ENCODE measurements at regions not wholly inside any gene's neighbourhood (a gene's known extent, or its start where the extent isn't known, plus 50 kb on each side); places are given as distances from the start of the nearest gene placed in this dataset.

- BruUV-seq (replicated peaks), result no TSS peak
- H3K9ac ChIP-seq (ENCODE audit: low read depth, low read length), result no peak overlapping the region
- H4K20me1 ChIP-seq (ENCODE audit: insufficient read depth, low read length), result no peaks in the 10 kb centered on the region
- no peak overlapping the region for H2BK15ac ChIP-seq (ENCODE audit: low read depth, low read length)
- no peak overlapping the region for H3K14ac ChIP-seq (replicated peaks; ENCODE audit: low read depth, low read length)
- H2AK5ac ChIP-seq (ENCODE audit: low read depth, low read length), result no peak overlapping the region
- ChIA-PET CTCF (no interaction called here), POLR2A (ENCODE audit: unreplicated experiment) (no interaction called here)
- TF ChIP-seq ELK1 (IDR thresholded peaks at IDR 0.05; ENCODE audit: borderline replicate concordance, low read depth, low read length), result no peak
- no peak for TF ChIP-seq CHD1 (IDR thresholded peaks at IDR 0.05; ENCODE audit: low read depth, low read length)
- no peak for TF ChIP-seq SMC3 (IDR thresholded peaks at IDR 0.05; ENCODE audit: low read depth, low read length)
- TF ChIP-seq RFX5 (IDR thresholded peaks at IDR 0.05; ENCODE audit: low read depth, low read length), result no peak
- TF ChIP-seq MAZ (IDR thresholded peaks at IDR 0.05; ENCODE audit: borderline replicate concordance, low read depth, low read length), result no peak
- no peak for TF ChIP-seq BHLHE40 (IDR thresholded peaks at IDR 0.05; ENCODE audit: low read depth, low read length)
- TF ChIP-seq, protein P1, sequence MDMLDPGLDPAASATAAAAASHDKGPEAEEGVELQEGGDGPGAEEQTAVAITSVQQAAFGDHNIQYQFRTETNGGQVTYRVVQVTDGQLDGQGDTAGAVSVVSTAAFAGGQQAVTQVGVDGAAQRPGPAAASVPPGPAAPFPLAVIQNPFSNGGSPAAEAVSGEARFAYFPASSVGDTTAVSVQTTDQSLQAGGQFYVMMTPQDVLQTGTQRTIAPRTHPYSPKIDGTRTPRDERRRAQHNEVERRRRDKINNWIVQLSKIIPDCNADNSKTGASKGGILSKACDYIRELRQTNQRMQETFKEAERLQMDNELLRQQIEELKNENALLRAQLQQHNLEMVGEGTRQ (IDR thresholded peaks at IDR 0.05; ENCODE audit: low read depth, low read length), result no peak
- no peak for TF ChIP-seq CTCF (conservative IDR thresholded peaks at IDR 0.05; ENCODE audit: low read depth, low read length)
- no peak for TF ChIP-seq NFE2L2 (IDR thresholded peaks at IDR 0.05; ENCODE audit: low read depth, low read length)
- TF ChIP-seq RAD21 (IDR thresholded peaks at IDR 0.05; ENCODE audit: low read length), result no peak
- TF ChIP-seq POLR2A (IDR thresholded peaks at IDR 0.05; ENCODE audit: low read depth, low read length), result no peak
- no peak for TF ChIP-seq MXI1 (IDR thresholded peaks at IDR 0.05; ENCODE audit: borderline replicate concordance, low read depth, low read length)
- TF ChIP-seq RCOR1 (IDR thresholded peaks at IDR 0.05; ENCODE audit: insufficient replicate concordance, low read length), result no peak
- TF ChIP-seq CEBPB (IDR thresholded peaks at IDR 0.05; ENCODE audit: low read depth, low read length), result no peak
- no peak for TF ChIP-seq MAFK (IDR thresholded peaks at IDR 0.05; ENCODE audit: low read depth, low read length)
- TF ChIP-seq FOS (IDR thresholded peaks at IDR 0.05; ENCODE audit: low read depth, low read length), result no peak
- intact Hi-C loops (cut with micrococcal nuclease) (no loop called here), dilution Hi-C loops (cut with HindIII; ENCODE audit: low sequenced_read_pairs, unreplicated experiment) (no loop called here), in situ Hi-C loops (cut with MboI; ENCODE audit: low sequenced_read_pairs) (no loop called here)
- no peak overlapping the region for H2BK5ac ChIP-seq (ENCODE audit: low read depth, low read length, poor library complexity, severe bottlenecking)
- H3K4me3 ChIP-seq (ENCODE audit: insufficient read depth, low read depth, low read length), result no peak overlapping the region
- no peak overlapping the region for H2BK20ac ChIP-seq (ENCODE audit: low read depth, low read length)
- no peak overlapping the region for H2AK9ac ChIP-seq (replicated peaks; ENCODE audit: low read depth, low read length, poor library complexity)
- no peaks in the 10 kb centered on the region for H3K4me1 ChIP-seq (ENCODE audit: control insufficient read depth, insufficient read depth, low read length)
- no peaks in the 10 kb centered on the region for H3K79me1 ChIP-seq (ENCODE audit: low read depth in 1 of 2, low read length in 2 of 2)
- H3K18ac ChIP-seq (ENCODE audit: low read depth, low read length), result no peak overlapping the region
- no peak overlapping the region for H2BK120ac ChIP-seq (ENCODE audit: low read depth, low read length)
- peaks cover 2% of the 10 kb centered on the region; the same call in 1 of the 2 replicates for H3K9me3 ChIP-seq (ENCODE audit: control insufficient read depth, insufficient read depth, low read length)
- H4K91ac ChIP-seq (ENCODE audit: insufficient read depth, low read depth, low read length), result no peak overlapping the region
- H3K9me1 ChIP-seq (ENCODE audit: insufficient read depth, low read length), result no peaks in the 10 kb centered on the region
- DNase-seq (no peak), ATAC-seq (ENCODE audit: low read depth) (no peak)
- no peak overlapping the region for H3K56ac ChIP-seq (ENCODE audit: extremely low read depth, insufficient read depth, low read length)
- no peak overlapping the region for H4K5ac ChIP-seq (ENCODE audit: low read depth, low read length)
- no peak overlapping the region for H2AFZ ChIP-seq (replicated peaks; ENCODE audit: low read length, poor library complexity)
- no peaks in the 10 kb centered on the region for H3K36me3 ChIP-seq (ENCODE audit: control insufficient read depth, insufficient read depth, low read length)
- H3K27me3 ChIP-seq (ENCODE audit: control insufficient read depth, insufficient read depth, low read length), result no peaks in the 10 kb centered on the region
- H4K8ac ChIP-seq (ENCODE audit: low read depth in 2 of 2, low read length in 2 of 2), result no peak overlapping the region
- no peak overlapping the region for H3K4me2 ChIP-seq (ENCODE audit: low read depth, low read length)
- H3K27ac ChIP-seq (ENCODE audit: insufficient read depth, low read length), result no peak overlapping the region
- H3K23ac ChIP-seq (ENCODE audit: low read depth, low read length), result no peak overlapping the region
- H3K4ac ChIP-seq (ENCODE audit: low read depth, low read length), result no peak overlapping the region
- no CpG with 5 or more reads among the region's 3 CpGs for WGBS, 2 experiments (ENCODE audit: extremely low coverage in 2 of 2, insufficient read length in 1 of 2)
Observed at GRCh38 chr20:6959900-6960312, 192.4 kb downstream of the BMP2 start.
